Stimulated activated CD8-positive, alpha-beta memory T cell treated with anti-CD3 and anti-CD28 coated beads, Interleukin-4, amount 100 ng/mL, for 48 hours (primary cell): ENCODE measurements at regions not wholly inside any gene's neighbourhood (a gene's known extent, or its start where the extent isn't known, plus 50 kb on each side); places are given as distances from the start of the nearest gene placed in this dataset.

Source experiments
- DNase-seq: peaks from one replicate; pipeline ENCODE4 v3.0.0-alpha.2; 2020

DNA sequence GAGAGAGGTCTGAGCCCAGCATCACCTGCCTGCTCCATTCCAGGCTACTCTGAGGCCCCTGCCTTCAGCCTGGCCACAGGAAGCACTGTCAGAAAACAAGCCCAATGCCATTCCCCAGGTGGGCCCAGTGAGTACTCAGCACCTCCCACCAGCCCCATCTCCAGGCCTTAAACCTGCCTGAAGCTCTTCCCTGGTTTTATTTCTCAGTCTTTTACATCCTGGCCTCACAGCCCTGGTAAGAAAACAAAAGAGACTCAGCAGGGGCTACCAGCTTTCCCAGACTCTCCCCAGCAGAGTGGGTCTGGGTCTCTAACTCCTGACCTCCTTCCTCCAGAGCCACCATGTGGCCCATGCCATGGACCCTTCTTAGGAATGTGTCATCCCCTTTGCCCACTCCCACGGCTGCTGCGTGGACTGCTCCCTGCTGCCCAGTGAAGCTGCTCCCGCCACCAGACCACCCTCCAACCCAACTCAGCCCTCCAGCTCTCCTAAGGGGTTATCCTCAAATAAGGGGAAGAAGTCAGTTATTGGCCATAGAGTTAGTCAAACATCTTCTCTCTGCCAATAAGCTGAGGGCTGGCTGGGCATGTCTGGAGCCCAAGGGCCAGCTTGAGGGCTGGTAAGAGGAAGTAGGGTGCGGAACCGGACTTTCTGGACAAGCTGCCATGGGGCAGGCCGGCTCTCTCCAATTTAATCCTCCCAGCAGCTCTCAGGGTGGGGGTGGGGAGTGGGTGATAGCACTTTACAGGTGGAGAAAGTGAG lies 116.7 kb upstream of the LINGO1 start:
- no peak for DNase-seq

DNA sequence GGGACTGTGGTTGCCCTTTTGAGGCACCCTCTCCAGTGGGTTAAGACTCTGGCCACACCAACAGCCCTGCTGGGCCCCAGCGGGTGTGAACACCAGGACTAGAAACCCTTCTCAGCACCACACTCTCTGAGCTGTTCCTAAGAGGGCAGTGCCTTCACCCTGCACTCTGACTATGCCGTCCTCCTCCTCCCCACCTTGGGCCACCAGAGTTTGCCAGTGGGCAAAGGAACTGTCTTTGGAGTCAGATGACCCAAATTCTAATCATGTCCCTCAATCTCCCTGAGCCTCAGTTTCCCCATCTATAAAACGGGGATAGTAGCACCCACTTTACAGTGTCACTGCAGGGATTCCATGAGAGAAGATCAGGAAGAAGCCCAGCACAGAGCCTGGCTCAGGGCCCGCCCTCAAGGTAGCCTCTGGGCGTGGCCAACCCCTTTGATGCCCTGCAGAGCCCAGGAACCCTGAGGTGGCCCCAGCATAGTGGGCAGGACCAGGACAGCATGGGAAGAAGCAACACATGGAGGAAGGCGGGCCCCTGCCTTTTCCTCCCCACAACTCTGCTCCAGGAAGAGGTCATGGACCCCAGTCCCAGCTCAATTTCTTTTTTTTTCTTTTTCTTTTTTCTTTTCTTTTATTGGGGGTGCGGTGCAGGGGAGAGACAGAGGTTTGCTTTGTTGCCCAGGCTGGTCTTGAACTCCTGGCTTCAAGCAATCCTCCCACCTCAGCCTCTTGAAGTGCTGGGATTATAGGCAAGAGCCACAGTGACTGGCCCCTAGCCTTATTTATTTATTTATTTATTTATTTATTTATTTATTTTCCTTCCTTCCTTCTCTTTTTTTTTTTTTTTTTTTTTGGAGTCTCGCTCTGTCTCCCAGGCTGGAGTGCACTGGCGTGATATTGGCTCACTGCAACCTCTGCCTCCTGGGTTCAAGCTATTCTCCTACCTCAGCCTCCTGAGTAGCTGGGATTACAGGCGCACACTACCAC lies 115.7 kb upstream of the LINGO1 start:
- no peak for DNase-seq

DNA sequence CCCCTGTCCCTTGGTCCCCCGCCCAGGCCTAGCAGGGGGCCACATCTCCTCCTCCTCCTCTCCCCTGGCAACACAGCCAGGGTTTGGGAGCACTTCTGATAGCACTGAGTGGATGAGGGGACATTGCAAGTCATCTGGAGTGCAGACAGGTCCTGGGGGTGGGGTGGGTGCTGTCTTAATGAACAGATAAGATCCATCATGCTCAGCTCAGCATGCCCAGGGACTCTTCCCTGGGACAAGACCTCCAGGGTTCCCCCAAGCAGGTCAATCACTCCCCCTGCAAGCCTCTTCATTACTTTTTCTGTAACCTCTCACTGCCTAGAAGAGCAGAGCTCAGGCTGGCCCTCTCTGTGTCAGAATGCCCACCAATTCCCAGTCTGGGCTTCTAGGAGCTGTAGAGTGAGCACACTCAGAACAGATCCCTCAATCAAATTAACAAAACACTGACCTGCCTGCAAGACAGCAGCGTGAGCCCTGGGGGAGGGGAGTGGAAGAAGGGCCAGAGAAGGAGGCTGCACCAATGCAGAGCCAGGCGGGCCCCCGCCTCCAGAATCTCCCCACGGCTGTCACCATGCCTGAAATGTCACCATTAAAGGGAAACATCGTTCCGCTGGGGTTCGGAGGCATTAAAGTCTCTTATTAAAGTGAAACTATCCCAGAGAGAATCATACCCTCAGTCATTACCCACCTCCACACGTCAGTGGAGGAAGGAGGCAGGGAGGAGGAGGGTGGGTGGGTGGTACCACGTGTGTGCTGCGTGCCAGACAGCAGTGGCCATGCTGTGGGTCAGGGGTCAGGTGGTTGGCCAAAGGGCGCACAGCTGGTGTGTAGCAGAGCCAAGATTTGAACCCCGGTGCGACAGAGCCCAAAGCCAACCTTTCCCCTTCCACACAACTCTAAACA lies 114.7 kb upstream of the LINGO1 start:
- DNase-seq: no peak

DNA sequence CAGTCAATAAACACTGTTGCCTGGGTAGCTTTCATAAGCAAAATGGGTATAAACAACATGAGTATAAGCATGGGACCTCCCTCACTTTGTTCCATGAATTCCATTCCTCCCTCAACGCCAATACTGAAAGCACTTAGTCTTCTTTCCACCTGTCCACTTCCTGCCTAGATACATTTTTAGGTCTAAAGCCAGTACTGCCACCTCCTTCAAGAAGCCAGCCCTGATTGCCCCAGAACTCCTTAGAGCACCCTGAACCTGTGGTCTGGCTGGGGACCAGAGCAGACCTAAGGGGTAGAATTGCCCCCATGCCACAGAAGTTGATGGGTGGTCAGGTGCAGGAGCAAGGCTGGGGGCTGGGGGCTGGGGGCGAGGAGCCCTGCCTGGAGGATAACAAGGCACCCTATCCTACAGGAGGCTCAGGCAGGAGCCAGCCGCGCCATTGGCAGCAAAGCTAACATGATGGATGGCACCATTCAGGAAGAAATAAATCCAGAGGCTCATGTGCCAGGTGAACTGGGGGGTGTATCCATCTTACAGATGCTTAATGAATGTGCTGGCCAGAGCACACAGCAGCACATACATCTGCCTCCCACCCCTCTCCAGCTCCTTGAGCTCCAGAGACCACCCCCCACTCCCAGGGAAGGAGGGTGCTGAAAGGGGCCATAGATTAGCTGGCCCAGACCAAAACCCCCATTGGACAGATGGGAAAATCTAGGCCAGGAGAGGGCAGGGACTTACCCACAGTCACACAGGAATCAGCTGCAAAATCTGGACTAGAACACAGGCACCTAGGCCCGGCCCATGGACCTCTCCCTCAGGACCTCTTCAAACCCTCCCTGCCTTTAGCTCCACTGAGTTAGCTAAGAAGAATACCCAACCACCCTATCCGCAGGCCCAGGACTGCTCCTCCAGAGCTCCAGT lies 113.8 kb upstream of the LINGO1 start:
- DNase-seq: no peak

DNA sequence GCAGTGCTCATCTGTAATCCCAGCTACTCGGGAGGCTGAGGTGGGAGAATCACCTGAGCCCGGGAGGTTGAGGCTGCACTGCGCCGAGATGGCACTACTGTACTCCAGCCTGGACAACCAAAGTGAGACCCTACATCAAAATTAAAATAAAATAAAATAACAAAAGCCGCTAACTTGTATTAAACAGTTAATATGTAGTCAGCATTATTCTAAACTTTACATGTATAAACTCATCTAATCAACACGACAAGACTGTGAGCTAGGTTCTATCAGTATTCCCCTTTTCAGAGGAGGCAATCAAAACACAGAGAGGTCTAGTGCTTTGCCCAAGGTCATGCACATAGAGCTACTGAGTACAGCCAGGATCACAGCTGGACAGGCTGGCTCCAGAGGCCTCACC lies 111.7 kb upstream of the LINGO1 start:
- no peak for DNase-seq

DNA sequence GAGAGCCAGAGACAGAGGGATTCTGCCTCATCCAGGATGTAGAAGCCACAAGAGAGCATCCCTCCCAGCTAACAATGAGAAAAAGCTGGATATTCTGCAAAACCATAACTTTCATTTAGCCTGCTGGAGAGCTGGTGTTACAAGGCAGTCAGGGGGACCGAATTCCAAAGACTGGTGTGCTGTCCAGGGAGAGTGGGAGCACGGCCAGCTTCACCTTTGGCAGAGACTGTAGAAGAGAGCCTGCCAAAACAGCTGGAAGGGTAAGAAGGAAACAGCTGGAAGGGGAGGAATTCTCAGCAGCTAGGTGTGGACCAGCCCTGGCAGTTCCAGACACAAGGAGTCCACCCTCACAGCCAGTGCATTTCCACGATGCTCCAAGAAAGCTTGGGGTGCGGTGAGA lies 109.9 kb upstream of the LINGO1 start:
- DNase-seq: no peak

DNA sequence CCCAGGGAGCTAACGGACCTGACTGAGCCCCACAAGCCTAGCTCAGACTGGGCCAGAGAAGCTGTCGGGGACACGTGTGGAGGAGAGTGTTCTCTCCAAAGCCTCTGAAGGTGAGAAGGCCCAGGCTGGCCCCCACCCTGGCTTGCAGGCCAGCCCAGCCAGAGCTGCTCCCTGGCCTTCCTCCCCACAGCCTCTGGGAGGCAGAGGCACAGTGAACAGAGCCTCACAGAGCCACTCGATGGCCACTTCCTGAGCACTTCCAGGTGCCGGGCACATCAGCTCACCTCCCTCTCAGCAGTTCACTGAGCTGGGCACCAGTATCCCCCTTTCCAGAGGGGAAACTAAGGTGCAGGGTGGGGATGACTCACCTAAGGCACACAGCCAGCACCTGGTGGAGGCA lies 109.4 kb upstream of the LINGO1 start:
- no peak for DNase-seq

DNA sequence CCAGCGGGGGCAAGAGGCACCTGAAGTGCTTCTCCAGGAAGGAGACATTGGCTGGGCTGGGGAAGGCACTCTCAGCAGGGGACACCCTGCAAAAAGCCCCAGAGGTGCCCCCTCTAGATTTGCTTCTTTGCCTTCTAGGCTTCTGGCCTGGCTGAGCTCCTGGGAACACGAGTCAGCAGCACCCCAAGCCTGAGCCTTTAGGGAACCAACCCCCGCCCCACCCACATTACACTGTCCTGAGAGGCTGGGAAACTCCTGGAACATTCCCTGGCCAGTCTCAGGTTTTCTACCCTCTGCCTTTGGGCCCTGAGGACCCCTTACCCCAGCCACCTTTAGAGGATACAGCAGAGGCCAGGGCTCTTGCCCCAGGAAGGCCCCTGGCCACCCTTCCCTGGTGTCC lies 108.4 kb upstream of the LINGO1 start:
- DNase-seq: no peak

DNA sequence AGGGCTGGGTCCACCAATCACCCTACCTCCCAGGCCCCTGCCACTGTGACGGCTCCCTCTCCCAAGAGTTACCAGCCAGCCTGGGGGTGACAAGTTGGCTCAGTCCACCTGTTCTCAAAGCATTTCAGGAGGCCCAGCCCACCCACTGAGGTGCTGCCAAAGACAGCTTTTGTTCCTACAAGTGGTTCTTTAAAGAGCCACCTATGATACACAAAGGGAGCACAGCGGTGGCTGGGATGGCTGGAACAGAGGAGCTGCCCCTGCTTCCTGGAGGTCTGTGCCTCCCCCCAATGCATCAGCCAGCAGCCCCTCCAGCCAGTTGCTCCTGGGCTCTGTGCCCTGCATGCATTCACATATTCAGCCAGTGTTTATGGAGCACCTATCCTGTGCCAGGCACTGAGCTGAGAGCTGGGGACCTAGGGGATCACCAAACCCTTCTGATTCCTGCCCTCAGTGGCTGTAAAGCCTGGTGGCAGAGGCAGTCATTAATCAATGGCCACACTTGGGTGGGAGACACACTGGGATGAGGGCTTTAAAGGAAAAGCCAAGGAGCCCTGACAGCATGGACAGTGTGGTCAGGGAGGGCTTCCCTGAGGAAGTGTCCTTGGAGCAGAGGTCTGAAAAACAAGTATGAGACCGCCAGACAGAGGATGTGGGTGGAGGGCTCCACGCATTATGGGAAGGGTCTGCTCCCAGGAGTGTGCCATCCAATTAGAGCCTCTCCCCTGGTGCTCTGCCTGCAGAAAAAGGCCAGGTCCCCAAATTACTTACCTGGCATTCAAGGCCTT lies 107.1 kb upstream of the LINGO1 start:
- no peak for DNase-seq

DNA sequence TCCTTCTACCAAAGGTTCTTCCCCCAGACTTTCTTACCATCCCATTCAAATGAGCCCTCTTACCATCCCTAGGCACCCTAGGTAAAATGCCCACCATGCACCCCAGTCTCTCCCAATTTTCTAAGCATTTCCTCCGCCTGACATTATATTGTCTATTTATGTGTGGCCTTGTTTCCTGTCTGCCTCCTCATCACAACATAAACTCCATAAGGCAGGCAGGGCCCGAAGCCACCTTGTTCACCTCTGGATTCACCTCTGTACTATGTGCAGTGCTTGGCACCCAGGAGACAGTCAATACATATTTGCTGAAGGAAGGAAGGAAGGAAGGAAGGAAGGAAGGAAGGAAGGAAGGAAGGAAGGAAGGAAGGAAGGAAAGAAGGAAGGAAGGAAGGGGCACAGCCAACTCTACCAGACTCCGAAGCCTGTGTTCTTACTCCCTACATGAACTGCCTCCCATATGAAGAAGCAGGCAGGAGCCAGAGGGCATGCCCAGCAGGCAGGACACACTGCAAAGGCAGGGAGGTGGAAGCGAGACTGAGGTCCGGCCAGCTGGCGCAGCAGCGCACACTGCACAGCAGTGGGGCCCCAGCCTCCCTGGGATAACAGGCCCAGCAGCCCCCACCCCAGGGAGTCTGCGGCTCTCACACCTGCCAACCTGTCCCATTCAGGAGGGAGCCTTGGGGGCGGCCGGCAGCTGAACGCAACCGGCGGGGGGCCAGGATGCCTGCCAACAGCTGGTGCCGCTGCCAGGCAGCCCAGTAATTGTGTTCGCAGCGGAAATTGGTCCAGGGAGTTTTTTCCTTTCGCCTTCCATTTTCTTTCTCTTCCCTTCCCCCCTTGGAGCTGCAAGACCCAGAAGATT lies 106.0 kb upstream of the LINGO1 start:
- no peak for DNase-seq

DNA sequence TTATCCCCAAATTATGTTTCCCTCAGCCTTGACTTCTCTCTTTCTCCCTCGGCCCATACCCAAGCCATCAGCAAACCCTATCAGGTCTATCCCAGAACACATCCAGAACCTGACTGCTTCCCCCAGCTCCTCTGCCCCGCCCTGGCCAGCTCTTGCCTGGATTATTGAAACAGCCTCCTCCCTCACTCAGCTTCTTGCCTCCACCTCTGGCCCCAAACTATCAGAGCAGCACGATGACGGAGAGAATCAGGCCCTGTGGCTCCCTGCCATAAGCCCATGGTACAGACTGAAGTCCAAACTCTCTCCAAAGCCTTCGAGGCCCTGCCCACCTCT lies 105.3 kb upstream of the LINGO1 start:
- no peak for DNase-seq

DNA sequence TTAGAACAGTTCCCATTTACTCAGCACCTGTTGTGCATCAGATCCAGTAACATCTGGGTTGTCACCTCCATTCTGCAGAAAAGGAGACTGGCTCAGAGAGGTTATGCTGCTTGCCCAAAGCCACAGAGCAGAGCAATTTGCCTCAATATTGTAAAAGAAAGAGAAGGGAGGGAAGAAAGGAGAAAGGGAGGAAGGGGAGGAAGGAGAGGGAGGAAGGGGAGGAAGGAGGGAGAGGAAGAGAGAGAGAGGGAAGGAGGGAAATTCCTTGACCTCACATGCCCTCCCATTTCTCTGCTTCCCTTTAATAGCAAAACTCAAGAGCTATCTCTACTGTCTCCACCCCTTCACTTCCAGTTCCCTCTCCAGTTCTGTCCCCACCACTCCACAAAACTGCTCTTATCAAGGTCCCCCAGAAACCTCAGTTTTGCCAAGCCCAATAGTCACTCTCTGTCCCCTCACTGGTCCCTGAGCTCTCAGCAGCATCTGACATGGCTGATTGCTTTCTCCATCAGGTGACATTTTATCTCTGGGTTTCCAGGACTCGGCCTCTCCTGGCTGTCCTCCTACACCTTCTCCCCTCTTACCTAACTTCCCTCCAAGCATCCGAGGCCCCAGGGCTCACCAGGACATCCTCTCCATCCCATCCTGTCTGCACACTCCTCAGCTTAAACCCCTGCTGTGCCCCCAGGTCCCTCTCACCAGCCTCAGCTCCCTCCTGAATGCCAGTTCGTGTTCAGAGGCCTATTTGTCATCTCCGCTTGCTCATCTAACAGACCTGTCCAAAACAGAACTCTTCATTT lies 104.7 kb upstream of the LINGO1 start:
- no peak for DNase-seq

DNA sequence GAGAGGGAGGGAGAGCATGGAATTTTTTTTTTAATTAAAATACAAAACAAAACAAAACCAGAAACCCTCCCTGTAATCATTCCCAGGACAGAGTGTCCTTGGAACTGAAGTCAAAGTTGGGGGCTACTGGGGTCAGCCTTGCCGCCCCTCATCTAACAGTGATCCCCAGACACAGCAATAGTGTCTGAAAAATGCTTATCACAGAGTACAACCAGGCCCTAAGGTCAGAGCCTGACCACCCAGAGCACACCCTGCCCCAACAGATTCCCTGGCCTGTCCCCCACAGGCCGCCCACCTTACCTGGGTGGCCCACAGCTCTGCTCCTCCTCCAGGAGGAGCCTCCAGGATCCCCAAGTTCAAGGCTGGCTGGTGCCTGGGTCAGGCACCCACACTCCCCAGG lies 101.6 kb upstream of the LINGO1 start:
- DNase-seq: no peak

DNA sequence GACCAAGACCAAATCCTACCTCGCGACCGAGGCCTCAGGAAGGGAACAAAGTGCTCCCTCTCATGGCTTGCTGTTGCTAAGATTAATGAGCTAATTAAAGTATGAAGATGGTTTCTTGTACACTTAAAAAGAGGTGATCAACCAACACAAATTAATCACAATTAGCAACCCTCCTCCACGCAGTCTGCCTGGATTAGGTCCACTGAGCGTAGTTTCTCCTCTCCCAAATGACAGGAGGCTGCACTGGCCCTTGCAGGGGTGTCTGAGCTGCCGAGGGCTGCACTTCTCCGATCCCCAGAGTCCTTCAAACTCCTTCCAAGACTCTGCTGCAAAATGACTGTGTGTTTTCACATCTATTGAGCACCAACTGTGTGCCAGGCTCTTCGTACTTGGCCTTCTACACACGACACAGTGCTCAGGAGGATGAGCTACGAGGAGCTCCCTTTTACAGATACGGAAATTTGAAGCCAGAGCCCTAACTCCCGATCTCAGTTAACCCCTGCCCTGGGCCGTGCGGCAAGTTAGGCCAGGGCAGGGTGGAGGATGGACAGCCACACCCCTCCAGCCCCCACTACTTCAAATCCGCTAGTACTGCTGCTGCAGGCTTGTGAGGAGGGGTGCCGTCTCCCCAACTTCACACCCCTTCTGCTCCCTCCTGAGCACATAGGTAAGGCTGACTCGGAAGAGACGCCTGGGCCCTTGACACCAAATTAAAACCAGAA lies 101.0 kb upstream of the LINGO1 start:
- DNase-seq: no peak

DNA sequence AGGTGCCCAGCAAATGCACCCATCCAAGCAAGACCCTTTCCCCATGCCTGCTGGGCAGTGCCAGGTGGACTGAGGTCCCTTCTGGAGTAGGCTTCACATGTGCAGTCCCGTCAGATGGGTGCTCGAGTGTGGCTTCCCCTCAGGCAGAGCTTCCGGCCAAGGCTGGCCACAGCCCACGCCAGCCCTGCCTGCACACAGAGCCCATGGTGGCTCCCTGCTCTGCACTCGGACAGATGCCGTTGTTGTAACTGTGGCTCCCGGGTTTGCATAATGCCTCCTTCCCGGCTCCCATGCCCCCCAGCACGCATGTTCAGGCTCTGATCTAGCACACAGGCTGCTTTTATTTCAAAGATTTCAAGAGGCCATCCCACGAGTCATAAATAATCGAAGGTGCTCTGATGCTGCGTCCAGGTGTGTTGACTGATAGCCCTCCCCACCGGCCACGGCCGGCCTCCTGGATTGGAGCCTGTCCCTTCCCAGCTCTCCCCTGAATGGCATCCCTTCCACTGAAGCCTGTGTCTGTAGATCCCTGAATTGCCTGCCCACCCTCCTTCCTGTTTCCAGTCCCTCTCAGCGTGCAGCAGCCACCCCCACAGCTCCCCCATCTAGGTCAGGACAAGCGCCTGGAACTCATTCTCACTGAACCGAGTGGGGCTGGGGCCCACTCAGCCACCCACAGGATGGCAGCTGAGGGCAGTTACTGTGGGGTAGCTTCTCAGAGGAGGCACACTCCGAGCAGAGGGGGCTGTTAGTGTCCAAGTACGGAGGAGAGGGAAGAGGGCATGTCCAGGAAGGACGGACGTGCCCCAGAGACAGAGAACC lies 100.0 kb upstream of the LINGO1 start:
- DNase-seq: no peak

DNA sequence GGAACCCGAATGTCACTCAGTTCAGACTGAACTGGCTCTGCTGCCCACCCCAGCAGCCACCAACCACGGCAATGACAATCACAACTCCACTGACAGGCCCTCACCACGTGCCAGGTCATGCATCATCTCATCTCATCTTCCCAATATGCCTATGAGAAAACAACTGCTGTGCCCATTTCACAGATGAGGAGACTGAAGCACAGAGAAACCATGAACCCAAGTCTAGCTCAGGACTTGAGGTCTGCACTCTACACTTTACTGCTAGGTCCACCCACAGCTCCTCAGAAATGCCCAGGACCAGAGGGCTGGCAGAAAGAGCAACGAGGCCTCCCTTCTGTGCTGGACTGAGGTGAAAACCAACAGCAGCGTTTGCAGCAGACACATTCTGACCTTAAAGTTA lies 99.2 kb upstream of the LINGO1 start:
- no peak for DNase-seq

DNA sequence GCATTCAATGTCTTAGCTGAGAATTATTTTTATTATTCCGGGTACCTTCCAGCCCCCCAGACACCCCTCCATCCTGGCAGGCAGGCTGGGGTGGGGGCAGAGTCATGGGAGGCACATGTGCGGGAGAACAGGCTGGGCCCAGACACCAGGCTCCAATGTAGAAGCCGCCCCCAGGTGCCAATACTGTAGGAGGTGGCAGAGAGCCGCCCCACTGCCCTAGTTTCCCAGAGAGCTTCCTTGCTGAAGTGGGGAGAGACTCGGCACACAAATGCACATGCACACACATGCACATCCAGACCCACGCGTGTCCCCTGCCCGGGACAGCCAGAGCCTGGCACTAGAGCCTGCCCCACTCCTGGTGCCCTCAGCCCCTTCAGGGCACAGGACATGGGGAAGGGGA lies 98.4 kb upstream of the LINGO1 start:
- DNase-seq: no peak
